ENCODE measurements at regions not wholly inside any gene's neighbourhood (a gene's known extent, or its start where the extent isn't known, plus 50 kb on each side); places are given as distances from the start of the nearest gene placed in this dataset.

DNA sequence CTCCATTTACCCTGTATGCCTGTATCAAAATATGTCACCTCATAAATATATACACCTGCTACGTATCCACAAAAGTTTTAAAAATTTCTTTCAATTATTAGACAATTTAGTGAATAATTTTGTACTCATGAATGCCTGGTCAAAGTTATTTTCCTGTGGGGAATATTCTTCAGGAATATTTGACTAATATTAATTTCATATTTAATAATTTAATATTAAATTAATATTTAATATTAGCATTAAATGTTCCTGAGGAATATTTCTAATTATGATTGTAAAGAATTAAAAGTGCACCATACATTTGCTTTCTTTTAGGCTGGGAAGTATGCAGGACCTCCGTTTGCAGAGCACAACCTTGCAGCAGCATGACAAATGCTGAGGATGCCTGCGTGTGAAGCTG lies 422.7 kb downstream of the C3orf38 start:
- TF ChIP-seq, protein P1, sequence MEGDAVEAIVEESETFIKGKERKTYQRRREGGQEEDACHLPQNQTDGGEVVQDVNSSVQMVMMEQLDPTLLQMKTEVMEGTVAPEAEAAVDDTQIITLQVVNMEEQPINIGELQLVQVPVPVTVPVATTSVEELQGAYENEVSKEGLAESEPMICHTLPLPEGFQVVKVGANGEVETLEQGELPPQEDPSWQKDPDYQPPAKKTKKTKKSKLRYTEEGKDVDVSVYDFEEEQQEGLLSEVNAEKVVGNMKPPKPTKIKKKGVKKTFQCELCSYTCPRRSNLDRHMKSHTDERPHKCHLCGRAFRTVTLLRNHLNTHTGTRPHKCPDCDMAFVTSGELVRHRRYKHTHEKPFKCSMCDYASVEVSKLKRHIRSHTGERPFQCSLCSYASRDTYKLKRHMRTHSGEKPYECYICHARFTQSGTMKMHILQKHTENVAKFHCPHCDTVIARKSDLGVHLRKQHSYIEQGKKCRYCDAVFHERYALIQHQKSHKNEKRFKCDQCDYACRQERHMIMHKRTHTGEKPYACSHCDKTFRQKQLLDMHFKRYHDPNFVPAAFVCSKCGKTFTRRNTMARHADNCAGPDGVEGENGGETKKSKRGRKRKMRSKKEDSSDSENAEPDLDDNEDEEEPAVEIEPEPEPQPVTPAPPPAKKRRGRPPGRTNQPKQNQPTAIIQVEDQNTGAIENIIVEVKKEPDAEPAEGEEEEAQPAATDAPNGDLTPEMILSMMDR (IDR thresholded peaks at IDR 0.05): no peak
- TF ChIP-seq POLR2A (IDR thresholded peaks at IDR 0.05): no peak
- no peak for TF ChIP-seq EP300 (IDR thresholded peaks at IDR 0.05)
- TF ChIP-seq POLR2AphosphoS5 (IDR thresholded peaks at IDR 0.05): no peak

Data from upper lobe of left lung (tissue), 4 donors.